COLO829 (cell line): ENCODE measurements at regions not wholly inside any gene's neighbourhood (a gene's known extent, or its start where the extent isn't known, plus 50 kb on each side); places are given as distances from the start of the nearest gene placed in this dataset.
"Not testable (repeated sequence)": the region's sequence is repeated elsewhere in the genome, so short reads cannot be mapped to it uniquely, and the experiment has no call there.

Source experiments
- DNase-seq: peaks from one replicate; pipeline ENCODE4 v3.0.0; 2012; ENCODE audit warnings: low spot score

GRCh38 chr22:34841331-34841771 is 224.6 kb upstream of the ISX start:
- DNase-seq: no peak

- no peak for DNase-seq
These were observed 224.0 kb upstream of the ISX start for GRCh38 chr22:34841911-34842310.

GRCh38 chr22:34842630-34843029 is 223.3 kb upstream of the ISX start:
- DNase-seq: no peak

GRCh38 chr22:34843743-34844142 is 222.2 kb upstream of the ISX start:
- DNase-seq: not testable (repeated sequence)

- DNase-seq: no peak
These were observed 220.6 kb upstream of the ISX start for GRCh38 chr22:34845391-34845790.

- DNase-seq: no peak
These were observed 218.9 kb upstream of the ISX start for GRCh38 chr22:34847072-34847471.

- DNase-seq: no peak
These were observed 216.0 kb upstream of the ISX start for GRCh38 chr22:34849965-34850364.

GRCh38 chr22:34851918-34852662 is 213.9 kb upstream of the ISX start:
- no peak for DNase-seq

GRCh38 chr22:34855471-34855870 is 210.5 kb upstream of the ISX start:
- no peak for DNase-seq

GRCh38 chr22:34858066-34858465 is 207.9 kb upstream of the ISX start:
- no peak for DNase-seq

- no peak for DNase-seq
These were observed 204.2 kb upstream of the ISX start for GRCh38 chr22:34861787-34862186.

GRCh38 chr22:34866081-34866480 is 199.9 kb upstream of the ISX start:
- no peak for DNase-seq

- no peak for DNase-seq
These were observed 199.3 kb upstream of the ISX start for GRCh38 chr22:34866495-34867131.

- no peak for DNase-seq
These were observed 188.5 kb upstream of the ISX start for GRCh38 chr22:34877506-34877905.

GRCh38 chr22:34878171-34878570 is 187.8 kb upstream of the ISX start:
- no peak for DNase-seq

- DNase-seq: no peak
These were observed 187.0 kb upstream of the ISX start for GRCh38 chr22:34879001-34879400.

- DNase-seq: no peak
These were observed 185.3 kb upstream of the ISX start for GRCh38 chr22:34880662-34881061.

- no peak for DNase-seq
These were observed 184.5 kb upstream of the ISX start for GRCh38 chr22:34881453-34881852.

- no peak for DNase-seq
These were observed 180.1 kb upstream of the ISX start for GRCh38 chr22:34885852-34886251.

GRCh38 chr22:34886391-34886790 is 179.6 kb upstream of the ISX start:
- DNase-seq: no peak

- DNase-seq: no peak
These were observed 179.1 kb upstream of the ISX start for GRCh38 chr22:34886812-34887211.

GRCh38 chr22:34897126-34897525 is 168.8 kb upstream of the ISX start:
- DNase-seq: no peak

GRCh38 chr22:34902335-34902734 is 163.6 kb upstream of the ISX start:
- no peak for DNase-seq

- DNase-seq: no peak
These were observed 162.5 kb upstream of the ISX start for GRCh38 chr22:34903416-34903815.
